ENCODE measurements at regions not wholly inside any gene's neighbourhood (a gene's known extent, or its start where the extent isn't known, plus 50 kb on each side); places are given as distances from the start of the nearest gene placed in this dataset.

- TF ChIP-seq ZBED1 (IDR thresholded peaks at IDR 0.05; ENCODE audit: borderline replicate concordance) (no peak), ZNF207 (IDR thresholded peaks at IDR 0.05; ENCODE audit: borderline replicate concordance) (no peak), BACH1 (IDR thresholded peaks at IDR 0.05; ENCODE audit: borderline replicate concordance) (no peak), SRF (IDR thresholded peaks at IDR 0.05; ENCODE audit: low read depth in 2 of 2, low read length in 2 of 2) (no peak)
Observed at GRCh38 chr3:65078748-65079147, 390.9 kb upstream of the ADAMTS9 start (continued).

GRCh38 chr3:65077124-65077523, 389.3 kb upstream of the ADAMTS9 start:
- ChIA-PET SMC1A (ENCODE audit: uncharacterized antibody, unreplicated experiment) (interaction anchor here (1.4 kb wide), 1 partner anchor 14 kb away, joined by 3 read pairs; no protein-coding TSS in a partner anchor), CTCF (interaction anchor here (1.6 kb wide), 1 partner anchor 25 kb away, joined by 4 read pairs; no protein-coding TSS in a partner anchor), RAD21 (ENCODE audit: unreplicated experiment) (no interaction called here), POLR2A (no interaction called here)
- FAIRE-seq (no peak), ATAC-seq (no peak), DNase-seq (ENCODE audit: low read depth, low spot score) (no peak)
- 31% methylated on average over 2 of the region's 2 CpGs for WGBS (ENCODE audit: insufficient coverage, insufficient replicate concordance, low lambda C conversion rate, missing lambda C conversion rate)
- H3K27me3 ChIP-seq (replicated peaks in 1 of 2; ENCODE audit: control insufficient read depth in 2 of 2, insufficient read depth in 2 of 2, low read length in 1 of 2), result no peaks in the 10 kb centered on the region
- H4K20me1 ChIP-seq (ENCODE audit: control insufficient read depth, insufficient read depth), result no peaks in the 10 kb centered on the region
- no peaks in the 10 kb centered on the region for H3K9me3 ChIP-seq (replicated peaks; ENCODE audit: control insufficient read depth, insufficient read depth, low read length)
- intact Hi-C loops (cut with micrococcal nuclease; ENCODE audit: unreplicated experiment), result no loop called here
- H3K9ac ChIP-seq (ENCODE audit: control insufficient read depth, insufficient read depth, low read length), result no peak overlapping the region
- no peak overlapping the region for H3K4me2 ChIP-seq (ENCODE audit: control insufficient read depth, insufficient read depth)
- TF ChIP-seq USF1 (IDR thresholded peaks at IDR 0.05; ENCODE audit: borderline replicate concordance, extremely low read length, insufficient read depth, low read depth, low read length), result no peak
- no peak for TF ChIP-seq HDAC2 (IDR thresholded peaks at IDR 0.05)
- TF ChIP-seq E4F1 (IDR thresholded peaks at IDR 0.05; ENCODE audit: borderline replicate concordance, partially characterized antibody), result no peak
- TF ChIP-seq POLR2AphosphoS5 (IDR thresholded peaks at IDR 0.05; ENCODE audit: low read length), result no peak
- no peak for TF ChIP-seq WRNIP1 (IDR thresholded peaks at IDR 0.05; ENCODE audit: borderline replicate concordance, low read depth, low read length)
- TF ChIP-seq TARDBP (IDR thresholded peaks at IDR 0.05; ENCODE audit: borderline replicate concordance), result no peak
- no peak for TF ChIP-seq CHD1 (IDR thresholded peaks at IDR 0.05; ENCODE audit: low read depth, low read length)
- TF ChIP-seq SIX5 (IDR thresholded peaks at IDR 0.05; ENCODE audit: low read depth, low read length, severe bottlenecking), result no peak
- TF ChIP-seq E2F8 (IDR thresholded peaks at IDR 0.05; ENCODE audit: low read depth, partially characterized antibody), result no peak
- TF ChIP-seq SUPT20H (IDR thresholded peaks at IDR 0.05; ENCODE audit: borderline replicate concordance, control insufficient read depth, low read depth, low read length), result no peak
- TF ChIP-seq BACH1 (IDR thresholded peaks at IDR 0.05; ENCODE audit: borderline replicate concordance), result no peak
- no peak for TF ChIP-seq FOXK2 (IDR thresholded peaks at IDR 0.05)
- TF ChIP-seq POLR2AphosphoS2 (IDR thresholded peaks at IDR 0.05; ENCODE audit: low read depth, low read length), result no peak
- no TSS peak for BruUV-seq (replicated peaks)
- H3K36me3 ChIP-seq (ENCODE audit: control insufficient read depth in 2 of 2, insufficient read depth in 2 of 2, low read length in 1 of 2), result no peaks in the 10 kb centered on the region
- no peak overlapping the region for H3K4me3 ChIP-seq
- no peak overlapping the region for H3K27ac ChIP-seq (ENCODE audit: control insufficient read depth, insufficient read depth)
- H2AFZ ChIP-seq (ENCODE audit: control insufficient read depth, low read depth, low read length), result no peak overlapping the region
- no peaks in the 10 kb centered on the region for H3K4me1 ChIP-seq (ENCODE audit: control insufficient read depth, insufficient read depth, low read length)
- no peaks in the 10 kb centered on the region for H3K79me2 ChIP-seq (ENCODE audit: control insufficient read depth, insufficient read depth, low read length)
- in situ Hi-C loops (cut with MboI), result no loop called here

Measured in GM12878 (cell line).